Hepatocyte (in vitro differentiated cells): ENCODE measurements at regions not wholly inside any gene's neighbourhood (a gene's known extent, or its start where the extent isn't known, plus 50 kb on each side); places are given as distances from the start of the nearest gene placed in this dataset.

Source experiments
- CTCF ChIP-seq: fragments of 200-600 bp; sonication (generic); IDR thresholded peaks from 2 replicates; pipeline ENCODE4 v1.5.1; 2016; ENCODE audit warnings: antibody characterized with exemption, mild to moderate bottlenecking; ENCODE audit not compliant: poor library complexity
- EZH2 ChIP-seq: fragments of 200-600 bp; sonication (generic); IDR thresholded peaks from 2 replicates; pipeline ENCODE4 v1.6.1; 2016; ENCODE audit warnings: antibody characterized with exemption, mild to moderate bottlenecking, borderline replicate concordance

DNA sequence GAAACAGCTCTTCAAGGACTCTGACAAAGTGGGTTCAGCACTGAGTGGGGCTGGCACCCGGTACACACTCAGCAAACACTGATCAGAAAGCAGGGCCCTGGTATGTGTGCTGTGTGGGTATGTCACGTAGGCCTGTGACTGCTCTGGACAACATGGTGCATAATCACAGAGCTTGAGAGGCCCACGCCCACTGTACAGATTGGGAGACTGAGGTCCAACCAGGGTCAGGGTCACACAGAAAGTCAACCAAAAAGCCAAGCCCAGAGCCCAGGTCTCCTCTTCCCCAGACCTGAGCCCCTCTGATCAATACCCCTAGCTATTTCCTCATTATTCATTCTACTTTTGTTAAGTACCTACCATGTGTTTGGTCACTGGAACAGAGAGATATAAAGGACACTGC, 166.1 kb upstream of the LINGO1 start:
- no peak for TF ChIP-seq EZH2
- no peak for TF ChIP-seq CTCF
